CD14-positive monocyte (primary cell): ENCODE measurements at regions not wholly inside any gene's neighbourhood (a gene's known extent, or its start where the extent isn't known, plus 50 kb on each side); places are given as distances from the start of the nearest gene placed in this dataset.

Experiments used
- DNase-seq, 3 donors: peaks; one replicate each; pipeline ENCODE4 v3.0.0-alpha.2; 2011 to 2022
- H2AFZ ChIP-seq: 2 replicates; pipeline ENCODE4 v1.6.0; 2012; ENCODE audit warnings: mild to moderate bottlenecking, low read depth, low read length, inconsistent platforms; ENCODE audit not compliant: insufficient read depth, poor library complexity, severe bottlenecking
- H3K27ac ChIP-seq, 2 donors: 1 replicate in 1 of 2; 2 replicates in 1 of 2; pipeline ENCODE4 v1.5.1; 2012 to 2013; ENCODE audit warnings: low read length in 2 of 2, control low read depth in 1 of 2, inconsistent platforms in 1 of 2, low read depth in 1 of 2, mild to moderate bottlenecking in 1 of 2
- H3K27me3 ChIP-seq, 2 donors: one replicate each; pipeline versions ENCODE4 v1.6.0 to v1.6.1; 2011 to 2013; ENCODE audit warnings: low read length in 2 of 2; ENCODE audit not compliant: control insufficient read depth in 2 of 2, insufficient read depth in 2 of 2
- H3K36me3 ChIP-seq, 2 donors: replicated peaks in 1 of 2; 1 replicate in 1 of 2; 2 replicates in 1 of 2; pipeline versions ENCODE4 v1.5.1 to v1.6.1; 2012 to 2013; ENCODE audit warnings: low read length in 2 of 2, control low read depth in 1 of 2, inconsistent platforms in 1 of 2, mild to moderate bottlenecking in 1 of 2; ENCODE audit not compliant: insufficient read depth in 2 of 2, control insufficient read depth in 1 of 2
- H3K4me1 ChIP-seq, 2 donors: 1 replicate in 1 of 2; 2 replicates in 1 of 2; pipeline versions ENCODE4 v1.5.1 to v1.6.1; 2012 to 2013; ENCODE audit warnings: low read length in 2 of 2, control low read depth in 1 of 2, inconsistent platforms in 1 of 2, mild to moderate bottlenecking in 1 of 2, moderate library complexity in 1 of 2; ENCODE audit not compliant: insufficient read depth in 2 of 2, control insufficient read depth in 1 of 2
- H3K4me2 ChIP-seq: replicated peaks from 2 replicates; pipeline ENCODE3; 2012; ENCODE audit warnings: low read length, moderate library complexity, mild to moderate bottlenecking; ENCODE audit not compliant: poor library complexity, severe bottlenecking; ENCODE audit errors: extremely low read depth
- H3K4me3 ChIP-seq, 3 experiments: fragments of 200-600 bp in 1 of 3; sonication (generic) in 1 of 3; replicated peaks in 1 of 3; 1 replicate in 2 of 3; 2 replicates in 1 of 3; pipeline ENCODE4 v1.5.1; 2011 to 2013; ENCODE audit warnings: low read length in 3 of 3, mild to moderate bottlenecking in 3 of 3, control low read depth in 2 of 3, low read depth in 2 of 3, inconsistent platforms in 1 of 3, moderate library complexity in 1 of 3
- H3K79me2 ChIP-seq: 2 replicates; pipeline ENCODE4 v1.6.0; 2012; ENCODE audit warnings: mild to moderate bottlenecking, control low read depth, inconsistent platforms, low read length, moderate library complexity; ENCODE audit not compliant: insufficient read depth
- H3K9ac ChIP-seq: 2 replicates; pipeline ENCODE4 v1.6.0; 2017; ENCODE audit warnings: low read length, mild to moderate bottlenecking; ENCODE audit not compliant: insufficient read depth, poor library complexity, severe bottlenecking
- H3K9me3 ChIP-seq, 2 donors: replicated peaks in 1 of 2; 1 replicate in 1 of 2; 2 replicates in 1 of 2; pipeline versions ENCODE4 v1.5.1 to v1.6.1; 2012 to 2013; ENCODE audit warnings: low read length in 2 of 2, control low read depth in 1 of 2; ENCODE audit not compliant: control insufficient read depth in 1 of 2, insufficient read depth in 1 of 2
- H4K20me1 ChIP-seq: 2 replicates; pipeline ENCODE4 v1.6.0; 2012; ENCODE audit warnings: mild to moderate bottlenecking, low read length, control low read depth, moderate library complexity; ENCODE audit not compliant: insufficient read depth
- H3K27ac Mint-ChIP-seq, 7 donors: one replicate each; pipeline ENCODE4 v1.8.0; 2020; ENCODE audit warnings: mild to moderate bottlenecking in 7 of 7, mixed read lengths in 7 of 7, moderate library complexity in 6 of 7, inconsistent platforms in 2 of 7
- H3K27me3 Mint-ChIP-seq, 3 donors: one replicate each; pipeline ENCODE4 v1.8.0; 2021 to 2022; ENCODE audit warnings: low read depth in 3 of 3, mild to moderate bottlenecking in 3 of 3, mixed read lengths in 3 of 3, moderate library complexity in 3 of 3, inconsistent platforms in 1 of 3
- H3K36me3 Mint-ChIP-seq, 2 donors: one replicate each; pipeline ENCODE4 v1.8.0; 2020; ENCODE audit warnings: mixed read lengths in 2 of 2, inconsistent platforms in 1 of 2, mild to moderate bottlenecking in 1 of 2
- H3K4me1 Mint-ChIP-seq: one replicate; pipeline ENCODE4 v1.8.0; 2020; ENCODE audit warnings: mild to moderate bottlenecking, mixed read lengths
- H3K4me3 Mint-ChIP-seq, 2 donors: one replicate each; pipeline ENCODE4 v1.8.0; 2020; ENCODE audit warnings: mild to moderate bottlenecking in 2 of 2, mixed read lengths in 2 of 2, moderate library complexity in 1 of 2
- H3K9me3 Mint-ChIP-seq, 7 donors: one replicate each; pipeline ENCODE4 v1.8.0; 2020 to 2022; ENCODE audit warnings: mixed read lengths in 7 of 7, mild to moderate bottlenecking in 6 of 7, moderate library complexity in 6 of 7, inconsistent platforms in 2 of 7
- WGBS: methylation state at CpG from one replicate; pipeline ENCODE4 v1.1.5; 2013; ENCODE audit warnings: missing lambda C conversion rate; ENCODE audit not compliant: insufficient coverage; 5-methylcytosine and 5-hydroxymethylcytosine counted together
- intact Hi-C, 2 donors: fragments of 100-400 bp; cut with micrococcal nuclease; formaldehyde crosslinking; loops; one replicate each; pipeline versions ENCODE4 v1.15.0 to v1.15.1; 2023
- TF ChIP-seq, protein P1 (sequence below): fragments of 200-600 bp; IDR thresholded peaks from one replicate; pipeline ENCODE4 v1.8.0; 2022; ENCODE audit warnings: antibody characterized with exemption, mild to moderate bottlenecking

DNA sequence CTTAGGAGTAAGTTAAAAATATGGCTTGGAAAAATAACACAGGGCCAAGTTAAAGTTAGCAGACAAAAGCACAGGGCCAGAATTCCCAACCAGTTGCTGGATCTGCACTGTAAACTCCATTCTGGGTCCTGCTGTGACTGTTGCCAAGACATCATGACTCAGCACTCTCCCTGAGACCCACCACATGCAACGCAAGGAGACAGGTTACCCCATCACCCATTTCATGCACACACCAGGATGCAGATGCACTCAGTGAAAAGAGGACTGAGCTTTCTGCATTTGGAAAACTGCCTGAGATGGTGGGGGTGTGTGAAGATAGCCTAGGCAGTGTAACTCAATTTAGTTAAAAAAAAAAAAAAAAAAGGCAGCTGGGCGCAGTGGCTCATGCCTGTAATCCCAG, 97.6 kb upstream of the ZNF438 start:
- Histone ChIP-seq H3K4me2 (no peak overlapping the region), H3K9ac (no peak overlapping the region), H3K4me1 (peaks cover 6 to 13% of the 10 kb centered on the region in 2 donors), H3K9me3 (no peaks in the 10 kb centered on the region), H3K36me3 (no peaks in the 10 kb centered on the region), H2AFZ (no peak overlapping the region), H3K79me2 (no peaks in the 10 kb centered on the region), H3K4me3 (no peak overlapping the region), H3K27me3 (no peaks in the 10 kb centered on the region), H3K27ac (no peak overlapping the region), H4K20me1 (no peaks in the 10 kb centered on the region)
- H3K9me3 Mint-ChIP-seq, result no peaks in the 10 kb centered on the region
- intact Hi-C loops, result no loop called here
- no CpG with 5 or more reads among the region's 2 CpGs for whole genome bisulfite sequencing
- peaks cover 0 to 1% (median 0%) of the 10 kb centered on the region in 3 donors for H3K27me3 Mint-ChIP-seq
- no peak for DNase-seq
- H3K27ac Mint-ChIP-seq, result no peak overlapping the region
- TF ChIP-seq, protein P1, sequence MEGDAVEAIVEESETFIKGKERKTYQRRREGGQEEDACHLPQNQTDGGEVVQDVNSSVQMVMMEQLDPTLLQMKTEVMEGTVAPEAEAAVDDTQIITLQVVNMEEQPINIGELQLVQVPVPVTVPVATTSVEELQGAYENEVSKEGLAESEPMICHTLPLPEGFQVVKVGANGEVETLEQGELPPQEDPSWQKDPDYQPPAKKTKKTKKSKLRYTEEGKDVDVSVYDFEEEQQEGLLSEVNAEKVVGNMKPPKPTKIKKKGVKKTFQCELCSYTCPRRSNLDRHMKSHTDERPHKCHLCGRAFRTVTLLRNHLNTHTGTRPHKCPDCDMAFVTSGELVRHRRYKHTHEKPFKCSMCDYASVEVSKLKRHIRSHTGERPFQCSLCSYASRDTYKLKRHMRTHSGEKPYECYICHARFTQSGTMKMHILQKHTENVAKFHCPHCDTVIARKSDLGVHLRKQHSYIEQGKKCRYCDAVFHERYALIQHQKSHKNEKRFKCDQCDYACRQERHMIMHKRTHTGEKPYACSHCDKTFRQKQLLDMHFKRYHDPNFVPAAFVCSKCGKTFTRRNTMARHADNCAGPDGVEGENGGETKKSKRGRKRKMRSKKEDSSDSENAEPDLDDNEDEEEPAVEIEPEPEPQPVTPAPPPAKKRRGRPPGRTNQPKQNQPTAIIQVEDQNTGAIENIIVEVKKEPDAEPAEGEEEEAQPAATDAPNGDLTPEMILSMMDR, result no peak
- peaks cover 7% of the 10 kb centered on the region for H3K4me1 Mint-ChIP-seq
- no peaks in the 10 kb centered on the region for H3K36me3 Mint-ChIP-seq
- H3K4me3 Mint-ChIP-seq, result no peak overlapping the region

DNA sequence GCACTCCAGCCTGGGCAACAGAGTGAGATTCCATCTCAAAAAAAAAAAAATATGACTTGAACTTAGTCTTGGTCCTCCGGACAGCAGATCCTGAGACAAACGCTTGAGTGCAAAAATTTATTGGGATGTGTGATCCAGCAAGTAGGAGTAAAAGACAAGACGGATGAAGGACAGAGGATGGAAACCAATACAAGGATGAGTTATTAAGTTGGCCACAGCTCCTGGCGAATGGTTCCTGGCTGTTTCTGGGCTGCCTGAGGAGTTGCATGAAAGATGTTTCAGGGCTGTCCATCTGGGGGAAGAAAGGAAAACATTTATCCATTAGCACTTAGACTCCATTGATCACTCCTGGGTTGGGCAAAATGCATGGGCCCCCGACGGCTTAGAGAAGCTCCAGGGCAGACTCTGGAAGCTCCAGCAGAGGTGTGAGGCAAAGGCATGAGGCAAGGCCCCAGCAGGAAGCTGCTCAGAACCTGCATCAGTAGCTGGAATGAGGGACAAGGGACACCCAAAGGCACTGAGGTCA, 98.3 kb upstream of the ZNF438 start:
- 95% methylated on average over 5 of the region's 6 CpGs for WGBS
- Histone ChIP-seq H3K9me3 (no peaks in the 10 kb centered on the region), H3K79me2 (no peaks in the 10 kb centered on the region), H3K27me3 (no peaks in the 10 kb centered on the region), H2AFZ (peak overlapping the region; percentile 18), H3K9ac (no peak overlapping the region), H3K36me3 (no peaks in the 10 kb centered on the region), H3K4me2 (no peak overlapping the region), H3K4me1 (peaks cover 12 to 19% of the 10 kb centered on the region in 2 donors), H4K20me1 (no peaks in the 10 kb centered on the region), H3K27ac (no peak overlapping the region), H3K4me3 (no peak overlapping the region)
- TF ChIP-seq, protein P1, result no peak
- no peak overlapping the region for H3K4me3 Mint-ChIP-seq
- no peaks in the 10 kb centered on the region for H3K36me3 Mint-ChIP-seq
- H3K27me3 Mint-ChIP-seq, result peaks cover 0 to 1% (median 0%) of the 10 kb centered on the region in 3 donors
- no peak overlapping the region for H3K27ac Mint-ChIP-seq
- intact Hi-C loops, result no loop called here
- no peaks in the 10 kb centered on the region for H3K9me3 Mint-ChIP-seq
- DNase-seq, result no peak
- H3K4me1 Mint-ChIP-seq, result peaks cover 13% of the 10 kb centered on the region
